ENCODE measurements at regions not wholly inside any gene's neighbourhood (a gene's known extent, or its start where the extent isn't known, plus 50 kb on each side); places are given as distances from the start of the nearest gene placed in this dataset.

GRCh38 chr11:45083544-45084087, 62.8 kb upstream of the PRDM11 start:
- Histone ChIP-seq H3K9me3 (ENCODE audit: control insufficient read depth, insufficient read depth, low read length) (no peaks in the 10 kb centered on the region), H3K27ac (ENCODE audit: low read depth, low read length) (no peak overlapping the region), H3K4me3 (ENCODE audit: low read depth, low read length) (no peak overlapping the region), H3K27me3 (ENCODE audit: control insufficient read depth, insufficient read depth, low read length) (peaks cover 21% of the 10 kb centered on the region)
- ChIA-PET POLR2A (no interaction called here), CTCF (interaction anchor here (1.0 kb wide), 1 partner anchor 20 kb away, joined by 6 read pairs; no protein-coding TSS in a partner anchor)
- peak; percentile 32; the same call in 1 of the 2 replicates for TF ChIP-seq CTCF (IDR thresholded peaks at IDR 0.05; ENCODE audit: low read depth, low read length)
- no peak for DNase-seq (ENCODE audit: low read depth, low spot score)

GRCh38 chr11:45085646-45086501, 60.6 kb upstream of the PRDM11 start:
- Histone ChIP-seq H3K9me3 (ENCODE audit: control insufficient read depth, insufficient read depth, low read length) (no peaks in the 10 kb centered on the region), H3K27ac (ENCODE audit: low read depth, low read length) (no peak overlapping the region), H3K27me3 (ENCODE audit: control insufficient read depth, insufficient read depth, low read length) (peaks cover 20% of the 10 kb centered on the region), H3K4me3 (ENCODE audit: low read depth, low read length) (no peak overlapping the region)
- ChIA-PET CTCF (interaction anchor here (0.7 to 2.7 kb wide), 3 partner anchors 17 to 150 kb away, joined by 4 to 10 read pairs (median 6); no protein-coding TSS in a partner anchor), POLR2A (no interaction called here)
- no peak for DNase-seq (ENCODE audit: low read depth, low spot score)
- no peak for TF ChIP-seq CTCF (IDR thresholded peaks at IDR 0.05; ENCODE audit: low read depth, low read length)

- CTCF ChIA-PET = interaction anchor here (1.7 to 2.7 kb wide), 2 partner anchors 19 to 150 kb away, joined by 7 to 10 read pairs; no protein-coding TSS in a partner anchor
- no peak for DNase-seq (ENCODE audit: low read depth, low spot score)
- POLR2A ChIA-PET = no interaction called here
Observed at GRCh38 chr11:45086526-45086925, 59.9 kb upstream of the PRDM11 start.

GRCh38 chr11:45087086-45087899, 59.1 kb upstream of the PRDM11 start:
- POLR2A ChIA-PET = no interaction called here
- H3K27me3 ChIP-seq (ENCODE audit: control insufficient read depth, insufficient read depth, low read length) = peaks cover 25% of the 10 kb centered on the region
- no peak overlapping the region for H3K4me3 ChIP-seq (ENCODE audit: low read depth, low read length)
- H3K9me3 ChIP-seq (ENCODE audit: control insufficient read depth, insufficient read depth, low read length) = no peaks in the 10 kb centered on the region
- CTCF ChIA-PET = interaction anchor here (1.6 to 2.7 kb wide), 3 partner anchors 16 to 151 kb away, joined by 4 to 10 read pairs (median 7); no protein-coding TSS in a partner anchor
- no peak for TF ChIP-seq CTCF (IDR thresholded peaks at IDR 0.05; ENCODE audit: low read depth, low read length)
- no peak for DNase-seq (ENCODE audit: low read depth, low spot score)
- no peak overlapping the region for H3K27ac ChIP-seq (ENCODE audit: low read depth, low read length)

More at GRCh38 chr11:45086526-45086925, 59.9 kb upstream of the PRDM11 start:
- no peak overlapping the region for H3K27ac ChIP-seq (ENCODE audit: low read depth, low read length)
- TF ChIP-seq CTCF (IDR thresholded peaks at IDR 0.05; ENCODE audit: low read depth, low read length) = no peak
- H3K9me3 ChIP-seq (ENCODE audit: control insufficient read depth, insufficient read depth, low read length) = no peaks in the 10 kb centered on the region
- H3K4me3 ChIP-seq (ENCODE audit: low read depth, low read length) = no peak overlapping the region
- peaks cover 20% of the 10 kb centered on the region for H3K27me3 ChIP-seq (ENCODE audit: control insufficient read depth, insufficient read depth, low read length)

Measured in AG04450 (cell line).